Chondrocyte (in vitro differentiated cells): ENCODE measurements at regions not wholly inside any gene's neighbourhood (a gene's known extent, or its start where the extent isn't known, plus 50 kb on each side); places are given as distances from the start of the nearest gene placed in this dataset.
A peak's percentile ranks its signal among the peaks of the same experiment; 100 is the strongest.

Experiments
- DNase-seq: peaks from one replicate; pipeline ENCODE4 v3.0.0; 2021; ENCODE audit warnings: mixed read lengths, low spot score
- H3K27ac Mint-ChIP-seq: one replicate; pipeline ENCODE4 v1.8.0; 2021; ENCODE audit warnings: mild to moderate bottlenecking, moderate library complexity, mixed read lengths; ENCODE audit not compliant: unreplicated experiment
- H3K27me3 Mint-ChIP-seq: 2 replicates; pipeline ENCODE4 v1.8.0; 2021; ENCODE audit warnings: low read depth, mixed read lengths
- H3K36me3 Mint-ChIP-seq: 2 replicates; pipeline ENCODE4 v1.8.0; 2021; ENCODE audit warnings: low read depth, mixed read lengths
- H3K4me1 Mint-ChIP-seq: 2 replicates; pipeline ENCODE4 v1.8.0; 2021; ENCODE audit warnings: low read depth, mild to moderate bottlenecking, mixed read lengths
- H3K4me3 Mint-ChIP-seq: one replicate; pipeline ENCODE4 v1.8.0; 2021; ENCODE audit warnings: mild to moderate bottlenecking, moderate library complexity, mixed read lengths; ENCODE audit not compliant: unreplicated experiment
- H3K9me3 Mint-ChIP-seq: 2 replicates; pipeline ENCODE4 v1.8.0; 2021; ENCODE audit warnings: low read depth, mixed read lengths
- CTCF ChIP-seq: fragments of 200-600 bp; sonication (generic); IDR thresholded peaks from 2 replicates; pipeline ENCODE4 v1.5.0; 2021; ENCODE audit warnings: antibody characterized with exemption, mild to moderate bottlenecking, moderate library complexity

- peaks cover 9% of the 10 kb centered on the region for H3K36me3 Mint-ChIP-seq
- TF ChIP-seq CTCF = no peak
- DNase-seq = no peak
- H3K4me1 Mint-ChIP-seq = peaks cover 6% of the 10 kb centered on the region
- H3K27me3 Mint-ChIP-seq = no peaks in the 10 kb centered on the region
- peaks cover 24% of the 10 kb centered on the region for H3K9me3 Mint-ChIP-seq
- peak overlapping the region; percentile 62 for H3K27ac Mint-ChIP-seq
- no peak overlapping the region for H3K4me3 Mint-ChIP-seq
Observed at GRCh38 chr17:14918540-14918939, 346.6 kb downstream of the PMP22 start.

GRCh38 chr17:14910916-14911315, 354.2 kb downstream of the PMP22 start:
- Mint-ChIP-seq H3K27me3 (no peaks in the 10 kb centered on the region), H3K27ac (no peak overlapping the region), H3K4me1 (no peaks in the 10 kb centered on the region), H3K36me3 (peaks cover 7% of the 10 kb centered on the region), H3K4me3 (no peak overlapping the region), H3K9me3 (peaks cover 14% of the 10 kb centered on the region)
- DNase-seq = no peak
- TF ChIP-seq CTCF = no peak

- H3K4me1 Mint-ChIP-seq = peaks cover 13% of the 10 kb centered on the region
- no peaks in the 10 kb centered on the region for H3K27me3 Mint-ChIP-seq
- DNase-seq = no peak
- peak overlapping the region; percentile 14 for H3K27ac Mint-ChIP-seq
- H3K9me3 Mint-ChIP-seq = no peaks in the 10 kb centered on the region
- no peaks in the 10 kb centered on the region for H3K36me3 Mint-ChIP-seq
- TF ChIP-seq CTCF = no peak
- no peak overlapping the region for H3K4me3 Mint-ChIP-seq
Observed at GRCh38 chr17:14904386-14904785, 360.7 kb downstream of the PMP22 start.

- Mint-ChIP-seq H3K27ac (no peak overlapping the region), H3K4me3 (no peak overlapping the region), H3K4me1 (peaks cover 13% of the 10 kb centered on the region), H3K36me3 (no peaks in the 10 kb centered on the region), H3K9me3 (peaks cover under 1% of the 10 kb centered on the region), H3K27me3 (no peaks in the 10 kb centered on the region)
- TF ChIP-seq CTCF = no peak
- DNase-seq = no peak
Observed at GRCh38 chr17:14903854-14904253, 361.3 kb downstream of the PMP22 start.

GRCh38 chr17:14902803-14903202, 362.3 kb downstream of the PMP22 start:
- Mint-ChIP-seq H3K4me1 (peaks cover 13% of the 10 kb centered on the region), H3K27ac (no peak overlapping the region), H3K9me3 (peaks cover 9% of the 10 kb centered on the region), H3K4me3 (no peak overlapping the region), H3K27me3 (no peaks in the 10 kb centered on the region), H3K36me3 (peaks cover 2% of the 10 kb centered on the region)
- no peak for DNase-seq
- TF ChIP-seq CTCF = no peak
